KOPT-K1 (cell line): ENCODE measurements at regions not wholly inside any gene's neighbourhood (a gene's known extent, or its start where the extent isn't known, plus 50 kb on each side); places are given as distances from the start of the nearest gene placed in this dataset.

Experiments used
- H3K27ac ChIP-seq: fragments of 200-600 bp; sonication (generic); 2 replicates; pipeline ENCODE4 v1.5.1; 2016; ENCODE audit warnings: antibody characterized with exemption, mild to moderate bottlenecking, low read depth, low read length; ENCODE audit not compliant: poor library complexity, severe bottlenecking
- H3K36me3 ChIP-seq: fragments of 200-600 bp; sonication (generic); 2 replicates; pipeline ENCODE4 v1.5.1; 2017; ENCODE audit warnings: antibody characterized with exemption, mild to moderate bottlenecking, low read length, moderate library complexity; ENCODE audit not compliant: insufficient read depth
- H3K9me3 ChIP-seq: fragments of 200-600 bp; sonication (generic); 2 replicates; pipeline ENCODE4 v1.5.1; 2017; ENCODE audit warnings: antibody characterized with exemption, low read length, mild to moderate bottlenecking; ENCODE audit not compliant: insufficient read depth, poor library complexity, severe bottlenecking

GRCh38 chr7:3238525-3239210 is 62.4 kb upstream of the SDK1 start:
- peaks cover 19% of the 10 kb centered on the region for H3K9me3 ChIP-seq
- H3K36me3 ChIP-seq, result no peaks in the 10 kb centered on the region
- H3K27ac ChIP-seq, result no peak overlapping the region

GRCh38 chr7:3239291-3239691 is 61.8 kb upstream of the SDK1 start:
- H3K9me3 ChIP-seq, result peaks cover 19% of the 10 kb centered on the region
- no peak overlapping the region for H3K27ac ChIP-seq
- H3K36me3 ChIP-seq, result no peaks in the 10 kb centered on the region

GRCh38 chr7:3240826-3241430 is 60.1 kb upstream of the SDK1 start:
- H3K36me3 ChIP-seq, result no peaks in the 10 kb centered on the region
- no peak overlapping the region for H3K27ac ChIP-seq
- peaks cover 15% of the 10 kb centered on the region for H3K9me3 ChIP-seq

GRCh38 chr7:3241686-3242258 is 59.3 kb upstream of the SDK1 start:
- Histone ChIP-seq H3K36me3 (no peaks in the 10 kb centered on the region), H3K9me3 (peaks cover 14% of the 10 kb centered on the region), H3K27ac (no peak overlapping the region)

GRCh38 chr7:3242398-3242972 is 58.6 kb upstream of the SDK1 start:
- Histone ChIP-seq H3K9me3 (peaks cover 16% of the 10 kb centered on the region), H3K27ac (no peak overlapping the region), H3K36me3 (no peaks in the 10 kb centered on the region)

- Histone ChIP-seq H3K36me3 (no peaks in the 10 kb centered on the region), H3K9me3 (peaks cover 16% of the 10 kb centered on the region), H3K27ac (no peak overlapping the region)
Observed at GRCh38 chr7:3243256-3243655, 57.8 kb upstream of the SDK1 start.

GRCh38 chr7:3243680-3244079 is 57.4 kb upstream of the SDK1 start:
- Histone ChIP-seq H3K36me3 (no peaks in the 10 kb centered on the region), H3K9me3 (peaks cover 16% of the 10 kb centered on the region), H3K27ac (no peak overlapping the region)

GRCh38 chr7:3244241-3244814 is 56.7 kb upstream of the SDK1 start:
- Histone ChIP-seq H3K9me3 (peaks cover 16% of the 10 kb centered on the region), H3K36me3 (no peaks in the 10 kb centered on the region), H3K27ac (no peak overlapping the region)

GRCh38 chr7:3245077-3245476 is 56.0 kb upstream of the SDK1 start:
- no peak overlapping the region for H3K27ac ChIP-seq
- H3K9me3 ChIP-seq, result peaks cover 16% of the 10 kb centered on the region
- no peaks in the 10 kb centered on the region for H3K36me3 ChIP-seq

- H3K27ac ChIP-seq, result no peak overlapping the region
- peaks cover 16% of the 10 kb centered on the region for H3K9me3 ChIP-seq
- H3K36me3 ChIP-seq, result no peaks in the 10 kb centered on the region
Observed at GRCh38 chr7:3245721-3246120, 55.3 kb upstream of the SDK1 start.

GRCh38 chr7:3246127-3246526 is 54.9 kb upstream of the SDK1 start:
- no peak overlapping the region for H3K27ac ChIP-seq
- H3K9me3 ChIP-seq, result peaks cover 16% of the 10 kb centered on the region
- no peaks in the 10 kb centered on the region for H3K36me3 ChIP-seq

- Histone ChIP-seq H3K36me3 (no peaks in the 10 kb centered on the region), H3K27ac (no peak overlapping the region), H3K9me3 (peaks cover 16% of the 10 kb centered on the region)
Observed at GRCh38 chr7:3246651-3247050, 54.4 kb upstream of the SDK1 start.

GRCh38 chr7:3250725-3251124 is 50.3 kb upstream of the SDK1 start:
- Histone ChIP-seq H3K36me3 (no peaks in the 10 kb centered on the region), H3K27ac (no peak overlapping the region), H3K9me3 (peaks cover 13% of the 10 kb centered on the region)
